ENCODE measurements at regions not wholly inside any gene's neighbourhood (a gene's known extent, or its start where the extent isn't known, plus 50 kb on each side); places are given as distances from the start of the nearest gene placed in this dataset.

DNA sequence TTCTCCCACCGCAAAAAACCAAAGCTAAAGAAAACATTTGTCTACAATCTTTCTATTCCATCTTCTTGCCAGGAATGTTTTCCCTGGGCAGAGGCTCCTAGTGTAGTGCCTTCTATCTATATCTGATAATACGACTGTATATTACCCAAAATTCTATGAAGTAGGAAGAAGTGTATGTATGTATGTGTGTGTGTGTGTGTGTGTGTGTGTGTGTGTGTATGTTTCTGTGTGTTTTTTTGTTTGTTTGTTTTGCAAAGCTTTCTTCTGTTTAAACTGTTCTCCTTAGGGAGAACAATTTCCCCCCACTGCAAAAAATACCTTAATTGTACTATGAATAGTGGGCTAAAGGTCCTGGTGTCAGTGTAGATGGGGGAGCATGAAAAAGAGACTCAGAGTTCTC lies 312.6 kb upstream of the CITED2 start:
- no peak for DNase-seq (ENCODE audit: low read depth)

DNA sequence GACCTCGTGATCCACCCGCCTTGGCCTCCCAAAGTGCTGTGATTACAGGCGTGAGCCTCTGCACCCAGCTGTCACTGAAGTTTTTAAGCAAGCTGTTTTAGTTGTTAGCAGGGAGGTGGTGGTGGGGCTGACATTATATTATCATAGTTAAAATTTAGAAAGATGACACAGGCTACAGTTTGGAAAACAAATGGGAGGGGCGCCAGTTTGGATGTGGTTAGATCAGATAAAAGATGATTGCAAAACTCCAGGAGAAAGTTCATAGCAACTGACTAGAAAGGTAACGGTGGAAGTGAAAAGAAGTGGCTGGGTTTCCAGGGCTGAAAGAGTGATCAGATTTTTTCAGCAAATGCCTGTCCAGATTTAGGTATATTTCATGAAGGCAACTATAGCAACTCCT lies 311.9 kb upstream of the CITED2 start:
- DNase-seq (ENCODE audit: low read depth): no peak

GRCh38 chr6:139685009-139685408 lies 310.6 kb upstream of the CITED2 start:
- no peak for DNase-seq (ENCODE audit: low read depth)

- no peak for DNase-seq (ENCODE audit: low read depth)
These were observed 306.4 kb upstream of the CITED2 start for GRCh38 chr6:139680819-139681218.

GRCh38 chr6:139679516-139680179 lies 305.2 kb upstream of the CITED2 start:
- peak; percentile 22 for DNase-seq (ENCODE audit: low read depth)

- no peak for DNase-seq (ENCODE audit: low read depth)
These were observed 302.3 kb upstream of the CITED2 start for GRCh38 chr6:139676718-139677117.

DNA sequence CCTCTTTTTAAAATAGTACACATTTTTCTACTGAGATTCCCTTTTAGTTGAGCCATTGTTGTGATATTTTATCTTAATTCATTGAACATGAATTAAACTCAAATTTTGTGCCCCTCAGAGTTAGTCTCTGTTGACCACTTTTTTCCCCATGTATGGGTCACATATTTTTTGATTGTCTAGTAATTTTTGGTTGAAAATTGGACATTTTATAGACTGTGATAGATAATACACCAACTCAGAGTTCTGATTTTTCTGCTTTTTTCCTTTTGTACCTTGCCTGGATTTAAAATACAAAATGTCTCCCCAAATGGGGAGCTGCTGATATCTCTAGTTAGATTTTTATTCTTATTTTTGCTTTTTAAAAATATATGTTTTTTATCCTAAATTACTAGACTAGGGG lies 291.8 kb upstream of the CITED2 start:
- DNase-seq (ENCODE audit: low read depth): no peak

DNA sequence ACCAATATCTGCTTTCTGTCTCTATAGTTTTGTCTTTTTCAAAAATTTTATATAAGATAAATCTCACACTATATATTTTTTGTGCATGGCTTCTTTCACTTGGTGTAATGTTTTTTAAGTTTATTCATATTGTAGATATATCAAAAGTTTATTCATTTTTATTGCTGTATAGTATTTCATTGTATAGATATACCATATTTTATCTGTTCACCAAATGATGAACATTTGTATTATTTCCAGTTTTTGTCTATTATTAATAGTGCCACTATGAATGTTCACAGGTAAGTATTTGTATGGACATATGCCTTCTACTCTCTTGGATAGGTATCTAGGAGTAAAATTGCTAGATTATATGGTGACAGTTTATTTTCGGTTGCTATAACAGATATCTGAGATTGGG lies 289.5 kb upstream of the CITED2 start:
- no peak for DNase-seq (ENCODE audit: low read depth)

DNA sequence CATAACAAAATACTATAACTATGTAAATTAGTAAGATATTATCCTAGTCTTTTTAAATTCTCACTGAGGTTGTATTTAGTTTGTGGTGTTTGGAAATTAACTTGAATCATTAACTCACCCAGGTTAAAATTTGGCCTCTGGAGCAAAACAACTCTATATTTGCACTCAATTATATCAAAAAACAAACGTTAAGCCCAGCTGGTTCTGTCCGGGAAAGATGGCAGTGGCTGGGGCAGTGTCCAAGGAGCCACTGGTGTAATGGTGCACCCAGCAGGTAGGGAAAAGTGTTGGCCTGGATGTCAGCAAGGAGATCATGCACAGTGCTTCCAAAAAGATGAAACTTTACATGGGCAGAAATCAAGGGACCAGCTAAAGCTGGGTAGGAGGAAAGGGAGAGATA lies 285.3 kb upstream of the CITED2 start:
- no peak for DNase-seq (ENCODE audit: low read depth)

DNA sequence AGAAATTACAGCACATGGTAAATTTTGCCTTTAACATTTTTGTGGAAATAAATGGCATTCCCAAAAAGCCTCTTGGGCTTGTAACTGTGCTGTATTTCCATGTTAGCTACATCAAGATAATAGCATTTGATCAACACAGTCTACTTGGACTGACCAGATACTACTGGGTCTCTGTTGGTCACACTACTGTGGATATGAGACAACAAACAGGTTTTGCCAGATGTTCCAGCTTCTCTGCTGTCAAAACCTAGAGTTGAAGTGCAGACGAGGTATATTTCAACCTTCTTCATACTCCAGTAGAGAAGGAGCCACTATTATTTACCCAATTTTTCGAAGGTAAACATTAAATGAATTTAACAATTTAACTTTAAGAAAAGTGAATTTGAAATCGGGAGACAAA lies 284.7 kb upstream of the CITED2 start:
- DNase-seq (ENCODE audit: low read depth): no peak

DNA sequence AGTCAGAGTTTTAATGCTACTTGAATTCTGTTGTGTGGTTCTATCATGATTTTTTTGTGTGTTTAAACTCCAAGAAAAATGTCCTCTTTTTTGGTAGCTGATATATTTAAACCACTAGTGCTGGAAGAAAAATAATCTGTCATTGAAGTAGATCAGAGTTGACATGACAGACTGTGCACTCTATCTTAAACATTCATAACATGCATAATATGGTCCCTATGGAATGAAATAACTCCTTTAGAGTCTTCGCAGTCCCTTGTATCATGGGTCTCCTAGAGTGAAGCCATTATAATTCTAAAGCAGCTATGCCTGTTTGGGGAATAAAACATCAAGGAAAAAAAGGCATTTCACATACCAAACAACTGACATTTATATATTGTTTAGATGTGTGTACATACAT lies 282.7 kb upstream of the CITED2 start:
- no peak for DNase-seq (ENCODE audit: low read depth)

DNA sequence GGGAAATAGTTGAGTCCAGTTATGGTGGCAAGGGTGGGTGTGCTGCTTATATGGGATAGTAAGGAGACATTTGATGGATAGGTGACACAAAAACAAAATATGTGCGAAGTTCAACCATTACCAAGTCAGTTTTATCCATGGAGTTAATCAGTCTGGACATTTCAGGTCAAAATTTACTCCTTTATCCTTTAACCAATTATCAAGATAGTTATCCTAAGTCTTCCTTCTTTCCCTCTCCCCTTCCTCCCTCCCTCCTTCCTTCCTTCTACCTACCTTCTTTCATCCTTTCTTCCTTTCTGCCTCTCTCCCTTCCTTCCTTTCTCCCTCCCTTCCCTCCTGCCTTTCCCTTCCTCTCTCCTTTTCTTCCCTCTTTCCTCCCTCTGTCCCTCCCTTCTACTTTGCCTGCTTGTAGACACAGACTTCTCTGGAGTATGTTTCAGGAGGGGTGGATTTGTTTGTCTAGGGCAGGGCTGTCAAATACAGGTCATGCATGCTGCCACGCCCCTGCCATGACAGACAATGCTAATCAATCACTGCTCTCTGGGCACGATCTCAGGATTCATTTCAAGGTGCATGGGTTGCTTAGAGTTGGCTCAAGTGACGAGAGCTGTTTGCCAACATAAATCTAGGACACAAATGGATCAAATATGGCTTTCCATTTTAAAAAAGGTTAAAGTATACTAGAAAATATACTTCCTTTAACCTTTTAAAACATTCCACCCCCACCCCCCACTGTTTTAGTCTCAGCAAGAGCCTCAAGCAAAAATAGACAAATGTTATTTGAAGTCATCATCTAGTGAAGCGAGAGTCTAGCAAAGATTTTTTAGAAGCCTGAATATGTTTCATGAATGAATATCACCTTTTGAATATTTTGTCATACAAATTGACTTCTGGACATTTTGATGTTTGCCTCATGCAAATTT lies 281.6 kb upstream of the CITED2 start:
- no peak for DNase-seq (ENCODE audit: low read depth)

DNA sequence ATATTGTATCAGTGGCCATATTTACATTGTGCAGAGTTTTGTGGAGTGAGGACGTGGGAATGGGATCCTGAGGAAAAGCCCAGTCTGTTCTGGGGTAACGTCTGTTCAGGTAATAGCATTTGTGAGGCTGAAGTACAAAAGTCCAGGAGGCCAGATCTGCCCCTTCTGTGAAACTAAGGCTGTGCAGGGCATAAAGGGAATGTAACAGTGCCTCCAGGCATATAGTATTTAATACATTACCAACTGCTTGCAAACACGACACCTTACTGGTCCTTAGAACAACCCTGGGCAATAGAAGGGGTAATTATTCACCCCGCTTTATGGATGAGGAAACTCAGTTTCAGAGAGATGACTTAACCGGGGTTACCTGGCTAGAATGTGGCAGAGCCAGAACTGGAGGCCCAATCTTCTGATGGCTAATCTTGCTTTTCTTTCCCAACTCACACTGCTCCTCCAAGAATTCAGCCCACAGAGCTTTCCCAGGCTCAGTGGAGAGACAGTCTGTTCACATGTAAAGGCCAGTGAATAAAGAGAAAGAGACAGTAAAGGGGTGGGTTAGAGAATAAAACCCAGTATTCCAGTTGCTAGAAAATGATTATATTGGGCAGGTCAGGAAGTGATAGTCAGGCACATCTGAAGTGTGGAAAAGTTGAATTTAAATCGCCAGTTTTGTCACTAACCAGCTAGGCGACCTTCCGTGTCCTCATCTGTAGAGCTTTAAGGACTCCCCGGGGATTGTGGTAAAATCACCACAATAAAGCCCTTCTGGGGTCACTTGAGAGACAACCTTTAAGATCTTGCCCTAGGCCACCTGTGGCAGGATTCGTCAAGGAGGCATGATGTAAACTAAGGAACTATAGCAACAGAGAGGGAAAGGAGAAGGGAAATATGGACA lies 280.7 kb upstream of the CITED2 start:
- DNase-seq (ENCODE audit: low read depth): no peak

GRCh38 chr6:139654309-139654708 lies 279.9 kb upstream of the CITED2 start:
- DNase-seq (ENCODE audit: low read depth): no peak

- no peak for DNase-seq (ENCODE audit: low read depth)
These were observed 278.7 kb upstream of the CITED2 start for GRCh38 chr6:139653111-139653510.

DNA sequence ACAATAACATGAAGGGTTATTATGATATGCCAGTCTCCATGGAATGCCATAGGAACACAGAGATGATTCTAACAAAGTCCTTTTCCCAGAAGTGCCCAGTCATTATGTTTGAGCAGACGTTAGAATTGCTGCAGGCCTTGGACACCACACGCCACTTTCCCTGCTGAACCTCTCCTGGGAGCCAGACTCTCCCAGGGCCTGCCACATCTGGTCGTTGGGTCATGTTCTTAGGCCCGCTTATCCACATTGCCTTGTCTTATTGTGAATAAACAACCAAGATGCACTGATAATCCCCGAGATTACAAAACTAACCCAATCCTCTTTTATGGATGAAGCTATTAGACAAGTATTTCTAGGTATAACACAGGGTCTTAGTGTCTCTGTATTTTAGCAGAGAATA lies 276.5 kb upstream of the CITED2 start:
- DNase-seq (ENCODE audit: low read depth): no peak

GRCh38 chr6:139649732-139650131 lies 275.3 kb upstream of the CITED2 start:
- DNase-seq (ENCODE audit: low read depth): no peak

GRCh38 chr6:139649128-139649527 lies 274.7 kb upstream of the CITED2 start:
- DNase-seq (ENCODE audit: low read depth): no peak

DNA sequence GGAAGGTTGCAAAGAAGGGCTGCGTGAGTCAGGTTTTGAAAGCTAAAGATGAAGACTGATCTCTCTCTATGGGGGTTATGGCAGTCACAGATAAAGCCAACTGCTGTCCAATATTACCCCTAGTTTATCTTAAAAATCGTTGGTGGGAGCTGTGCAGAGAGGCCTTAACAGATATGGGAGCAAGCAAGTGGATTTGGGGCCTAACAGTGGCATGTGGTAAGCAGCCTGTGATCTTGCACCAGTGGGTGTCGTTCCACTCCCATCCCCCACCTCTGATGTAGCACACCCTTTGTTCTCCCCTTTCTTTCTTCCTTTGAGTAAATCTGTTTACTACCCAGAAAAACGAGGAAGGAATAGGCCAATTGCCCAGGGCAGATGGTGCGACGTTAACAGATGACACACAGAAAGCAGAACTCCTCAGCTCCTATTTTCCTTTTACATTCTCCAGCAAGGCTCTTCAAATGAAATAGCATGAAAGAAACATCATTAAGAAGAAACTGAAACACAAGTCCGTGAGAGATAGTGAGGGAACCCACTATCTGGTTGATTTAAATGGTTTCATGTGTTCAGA lies 274.1 kb upstream of the CITED2 start:
- DNase-seq (ENCODE audit: low read depth): no peak

DNA sequence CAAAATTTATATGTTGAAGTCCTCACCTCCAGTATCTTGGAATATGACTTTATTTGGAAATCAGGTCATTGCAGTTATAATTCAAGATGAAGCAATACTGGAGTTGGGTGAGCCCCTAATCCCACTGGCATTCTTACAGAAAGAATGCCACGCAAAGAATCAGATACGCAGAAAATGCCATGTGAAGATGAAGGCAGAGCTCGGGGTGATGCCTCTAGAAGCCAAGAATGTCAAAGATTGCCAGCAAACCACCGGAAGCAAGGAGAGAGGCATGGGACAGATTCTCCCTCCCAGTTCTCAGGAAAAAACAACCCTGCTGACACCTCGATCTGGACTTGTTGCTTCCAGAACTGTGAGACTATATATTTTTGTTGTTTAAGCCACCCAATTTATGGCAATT lies 273.4 kb upstream of the CITED2 start:
- DNase-seq (ENCODE audit: low read depth): no peak

- DNase-seq (ENCODE audit: low read depth): no peak
These were observed 272.6 kb upstream of the CITED2 start for GRCh38 chr6:139647016-139647415.

DNA sequence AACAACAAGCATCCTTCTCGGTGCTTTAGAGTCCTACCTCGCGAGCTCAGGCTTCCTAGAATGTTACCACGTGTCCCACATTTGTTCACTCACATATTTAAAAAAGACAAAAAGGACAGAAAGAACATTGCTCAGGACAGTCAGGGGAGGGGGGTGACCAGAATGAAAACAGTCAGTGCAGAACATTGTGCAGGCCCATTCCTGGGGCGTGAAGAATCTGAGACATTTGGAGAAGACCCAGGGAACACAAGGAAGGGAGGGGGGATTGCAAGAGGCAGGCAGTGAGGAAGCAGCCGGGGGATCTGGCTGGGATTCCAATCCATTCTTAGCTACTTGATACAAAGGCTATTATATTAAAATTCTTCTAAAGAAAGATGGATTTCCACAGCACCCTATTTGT lies 270.4 kb upstream of the CITED2 start:
- no peak for DNase-seq (ENCODE audit: low read depth)

Measured in forelimb muscle (tissue), 1 donor.